ENCODE measurements at regions not wholly inside any gene's neighbourhood (a gene's known extent, or its start where the extent isn't known, plus 50 kb on each side); places are given as distances from the start of the nearest gene placed in this dataset.

DNA sequence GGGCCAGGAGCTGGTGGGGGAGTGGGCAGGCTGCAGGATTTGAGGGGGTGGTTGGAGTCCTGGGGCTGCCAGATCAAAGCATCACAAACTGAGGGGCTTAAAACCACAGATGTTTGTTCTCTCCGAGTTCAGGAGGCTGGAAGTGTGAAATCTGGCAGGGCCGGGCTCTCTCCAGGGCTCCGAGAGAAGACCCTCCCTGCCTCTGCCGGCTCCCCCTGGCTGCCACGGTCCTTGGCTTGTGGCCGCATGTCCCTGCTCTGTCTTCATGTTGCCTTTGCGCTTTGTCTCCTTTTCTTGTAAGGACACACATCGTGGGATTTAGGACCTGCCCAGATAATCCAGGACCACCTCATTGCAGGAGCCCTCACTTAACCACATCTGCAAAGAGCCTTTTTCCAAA lies 139.8 kb upstream of the GSE1 start:
- TF ChIP-seq POLR2AphosphoS5 (IDR thresholded peaks at IDR 0.05; ENCODE audit: insufficient read depth in 1 of 2, low read depth in 1 of 2) (no peak), POLR2A (IDR thresholded peaks at IDR 0.05) (no peak)
- TF ChIP-seq, protein P1, sequence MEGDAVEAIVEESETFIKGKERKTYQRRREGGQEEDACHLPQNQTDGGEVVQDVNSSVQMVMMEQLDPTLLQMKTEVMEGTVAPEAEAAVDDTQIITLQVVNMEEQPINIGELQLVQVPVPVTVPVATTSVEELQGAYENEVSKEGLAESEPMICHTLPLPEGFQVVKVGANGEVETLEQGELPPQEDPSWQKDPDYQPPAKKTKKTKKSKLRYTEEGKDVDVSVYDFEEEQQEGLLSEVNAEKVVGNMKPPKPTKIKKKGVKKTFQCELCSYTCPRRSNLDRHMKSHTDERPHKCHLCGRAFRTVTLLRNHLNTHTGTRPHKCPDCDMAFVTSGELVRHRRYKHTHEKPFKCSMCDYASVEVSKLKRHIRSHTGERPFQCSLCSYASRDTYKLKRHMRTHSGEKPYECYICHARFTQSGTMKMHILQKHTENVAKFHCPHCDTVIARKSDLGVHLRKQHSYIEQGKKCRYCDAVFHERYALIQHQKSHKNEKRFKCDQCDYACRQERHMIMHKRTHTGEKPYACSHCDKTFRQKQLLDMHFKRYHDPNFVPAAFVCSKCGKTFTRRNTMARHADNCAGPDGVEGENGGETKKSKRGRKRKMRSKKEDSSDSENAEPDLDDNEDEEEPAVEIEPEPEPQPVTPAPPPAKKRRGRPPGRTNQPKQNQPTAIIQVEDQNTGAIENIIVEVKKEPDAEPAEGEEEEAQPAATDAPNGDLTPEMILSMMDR (IDR thresholded peaks at IDR 0.05), result no peak
- H3K9me3 ChIP-seq, result no peaks in the 10 kb centered on the region
- no peak for DNase-seq (ENCODE audit: extremely low spot score in 2 of 2)
- H3K27ac ChIP-seq, result peak overlapping the region; percentile 66
- H3K27me3 ChIP-seq, result no peaks in the 10 kb centered on the region
- H3K36me3 ChIP-seq, result no peaks in the 10 kb centered on the region
- peaks cover 65% of the 10 kb centered on the region for H3K4me1 ChIP-seq
- intact Hi-C loops (cut with DNase I), result no loop called here
- H3K4me3 ChIP-seq, result no peak overlapping the region

DNA sequence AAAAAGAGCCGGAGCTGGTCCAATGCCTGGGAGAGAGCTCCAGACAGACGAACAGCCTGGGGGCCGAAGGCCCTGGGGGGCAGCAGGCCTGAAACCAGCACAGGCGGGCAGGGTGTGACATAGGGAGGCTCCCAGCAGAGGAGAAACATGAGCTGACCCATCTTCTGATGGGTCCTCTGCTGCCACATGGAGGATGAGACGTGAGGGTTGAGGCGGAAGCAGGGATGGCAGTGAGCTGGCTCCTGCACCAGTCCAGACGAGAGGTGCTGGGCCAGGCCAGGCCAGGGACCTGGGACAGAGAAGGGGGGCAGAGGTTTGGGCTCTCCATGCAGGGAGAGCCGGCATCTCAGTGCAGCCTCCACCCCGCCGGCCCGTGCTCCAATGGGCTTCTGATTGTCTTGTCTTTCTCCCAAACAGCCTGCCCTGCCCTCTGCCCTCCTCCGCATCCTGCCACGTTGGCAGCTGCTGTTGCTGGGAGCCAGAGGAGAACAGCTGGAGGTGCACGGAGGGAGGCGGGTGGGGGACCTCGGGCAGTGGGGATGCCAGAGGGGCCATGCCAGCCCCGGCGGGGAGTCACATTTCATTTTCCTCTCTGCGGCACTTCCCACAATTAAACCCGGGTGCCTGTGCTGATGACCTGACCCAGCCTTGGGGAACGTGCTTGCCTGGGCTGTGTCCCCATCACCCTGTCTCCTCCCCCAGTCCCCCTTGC lies 139.1 kb upstream of the GSE1 start:
- peak overlapping the region; percentile 66 for H3K27ac ChIP-seq
- H3K4me1 ChIP-seq, result peaks cover 65% of the 10 kb centered on the region
- H3K9me3 ChIP-seq, result no peaks in the 10 kb centered on the region
- no peak for DNase-seq (ENCODE audit: extremely low spot score in 2 of 2)
- no peaks in the 10 kb centered on the region for H3K27me3 ChIP-seq
- TF ChIP-seq, protein P1 (IDR thresholded peaks at IDR 0.05), result no peak
- TF ChIP-seq POLR2A (IDR thresholded peaks at IDR 0.05) (no peak), POLR2AphosphoS5 (IDR thresholded peaks at IDR 0.05; ENCODE audit: insufficient read depth in 1 of 2, low read depth in 1 of 2) (peak in 1 of 2 donors; percentile 59)
- H3K4me3 ChIP-seq, result no peak overlapping the region
- intact Hi-C loops (cut with DNase I), result no loop called here
- H3K36me3 ChIP-seq, result no peaks in the 10 kb centered on the region

DNA sequence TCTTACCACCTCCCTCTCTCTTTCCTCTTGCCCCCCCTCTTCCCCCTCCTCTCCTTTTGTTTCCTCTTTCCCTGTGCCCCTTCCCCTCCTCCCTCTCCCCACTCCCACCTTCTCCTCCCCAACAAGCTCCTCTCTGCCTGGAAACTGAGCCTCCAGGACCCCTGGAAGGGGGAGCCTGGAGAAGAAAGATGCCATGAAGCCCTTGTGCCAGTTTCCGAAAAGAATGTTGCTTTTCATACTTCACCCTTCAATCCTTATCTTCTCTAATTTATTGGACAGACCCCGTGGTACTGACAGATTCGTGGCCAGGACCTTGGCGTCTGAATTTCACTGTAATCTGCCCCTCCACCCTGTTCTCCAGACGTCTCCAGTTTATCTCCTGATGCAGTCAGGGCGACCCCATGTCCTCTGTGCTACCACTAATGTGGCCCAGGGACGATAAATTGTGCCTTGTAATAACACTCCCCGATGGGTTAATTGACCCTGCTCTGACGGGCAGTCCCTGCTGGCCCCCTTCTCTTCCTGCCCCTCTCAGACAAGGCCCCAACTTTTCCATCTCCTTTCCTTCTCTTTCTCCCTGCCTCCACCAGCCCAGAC lies 138.4 kb upstream of the GSE1 start:
- TF ChIP-seq POLR2AphosphoS5 (IDR thresholded peaks at IDR 0.05; ENCODE audit: insufficient read depth in 1 of 2, low read depth in 1 of 2) (no peak), POLR2A (IDR thresholded peaks at IDR 0.05) (no peak)
- TF ChIP-seq, protein P1 (IDR thresholded peaks at IDR 0.05), result no peak
- Histone ChIP-seq H3K27ac (peak overlapping the region; percentile 66), H3K27me3 (no peaks in the 10 kb centered on the region), H3K4me1 (peaks cover 65% of the 10 kb centered on the region), H3K4me3 (no peak overlapping the region), H3K36me3 (no peaks in the 10 kb centered on the region), H3K9me3 (no peaks in the 10 kb centered on the region)
- no peak for DNase-seq (ENCODE audit: extremely low spot score in 2 of 2)
- intact Hi-C loops (cut with DNase I), result no loop called here

GRCh38 chr16:85475233-85475632 lies 137.9 kb upstream of the GSE1 start:
- TF ChIP-seq POLR2A (IDR thresholded peaks at IDR 0.05) (no peak), POLR2AphosphoS5 (IDR thresholded peaks at IDR 0.05; ENCODE audit: insufficient read depth in 1 of 2, low read depth in 1 of 2) (peak in 1 of 2 donors; percentile 49)
- TF ChIP-seq, protein P1 (IDR thresholded peaks at IDR 0.05), result no peak
- Histone ChIP-seq H3K36me3 (no peaks in the 10 kb centered on the region), H3K4me3 (no peak overlapping the region), H3K9me3 (no peaks in the 10 kb centered on the region), H3K27me3 (no peaks in the 10 kb centered on the region), H3K27ac (peak overlapping the region; percentile 66), H3K4me1 (peaks cover 64% of the 10 kb centered on the region)
- intact Hi-C loops (cut with DNase I), result no loop called here
- no peak for DNase-seq (ENCODE audit: extremely low spot score in 2 of 2)

- peak overlapping the region; percentile 66 for H3K27ac ChIP-seq
- no peaks in the 10 kb centered on the region for H3K36me3 ChIP-seq
- H3K9me3 ChIP-seq, result no peaks in the 10 kb centered on the region
- H3K4me1 ChIP-seq, result peaks cover 59% of the 10 kb centered on the region
- intact Hi-C loops (cut with DNase I), result no loop called here
- H3K27me3 ChIP-seq, result no peaks in the 10 kb centered on the region
- DNase-seq (ENCODE audit: extremely low spot score in 2 of 2), result no peak
- no peak overlapping the region for H3K4me3 ChIP-seq
- TF ChIP-seq POLR2AphosphoS5 (IDR thresholded peaks at IDR 0.05; ENCODE audit: insufficient read depth in 1 of 2, low read depth in 1 of 2), result no peak
- no peak for TF ChIP-seq POLR2A (IDR thresholded peaks at IDR 0.05)
- TF ChIP-seq, protein P1 (IDR thresholded peaks at IDR 0.05), result no peak
Measured at GRCh38 chr16:85475691-85476300, 137.3 kb upstream of the GSE1 start.

Measured in vagina (tissue), 2 donors.